HG03196 (cell line): ENCODE measurements at regions not wholly inside any gene's neighbourhood (a gene's known extent, or its start where the extent isn't known, plus 50 kb on each side); places are given as distances from the start of the nearest gene placed in this dataset.

Experiments
- ATAC-seq: cut with Tn5 transposase; IDR thresholded peaks from one replicate; pipeline ENCODE4 v1.9.1; 2021; ENCODE audit not compliant: unreplicated experiment

DNA sequence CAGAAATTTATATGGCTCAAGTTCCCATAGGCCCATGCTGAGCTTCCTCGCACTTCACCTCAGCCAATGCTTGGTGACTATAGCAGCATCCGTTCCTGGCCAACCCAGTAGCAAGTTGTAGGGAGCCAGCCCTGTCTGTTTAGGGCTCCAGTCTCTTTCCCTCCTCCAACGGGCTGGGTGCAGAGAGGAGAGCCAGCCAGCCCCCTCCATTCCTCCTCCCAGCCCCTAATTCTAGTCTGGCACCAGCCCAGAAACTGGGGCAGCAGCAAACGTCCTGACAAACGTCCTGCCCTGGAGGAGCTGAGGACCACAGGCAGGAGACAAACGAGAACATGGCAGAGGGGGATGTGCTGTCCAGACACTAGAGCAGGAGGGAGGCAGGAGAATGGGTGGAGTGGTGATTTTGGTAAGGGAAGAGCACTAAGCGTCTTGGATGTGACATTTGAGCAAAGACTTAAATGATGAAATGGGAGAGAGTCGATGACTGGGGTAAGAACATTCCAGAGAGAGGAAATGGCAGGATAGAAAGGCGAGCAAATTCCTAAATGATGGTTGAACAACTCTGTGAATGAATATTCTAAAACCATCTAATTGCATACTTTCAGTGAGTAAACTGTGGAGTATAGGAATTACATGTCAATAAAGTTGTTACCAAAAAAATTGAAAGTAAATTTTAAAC, 222.5 kb upstream of the DAPK1 start:
- ATAC-seq, result no peak

- ATAC-seq, result no peak
Measured at GRCh38 chr9:87276327-87276841, 221.3 kb upstream of the DAPK1 start.

GRCh38 chr9:87276851-87277261, 220.8 kb upstream of the DAPK1 start:
- ATAC-seq, result no peak

DNA sequence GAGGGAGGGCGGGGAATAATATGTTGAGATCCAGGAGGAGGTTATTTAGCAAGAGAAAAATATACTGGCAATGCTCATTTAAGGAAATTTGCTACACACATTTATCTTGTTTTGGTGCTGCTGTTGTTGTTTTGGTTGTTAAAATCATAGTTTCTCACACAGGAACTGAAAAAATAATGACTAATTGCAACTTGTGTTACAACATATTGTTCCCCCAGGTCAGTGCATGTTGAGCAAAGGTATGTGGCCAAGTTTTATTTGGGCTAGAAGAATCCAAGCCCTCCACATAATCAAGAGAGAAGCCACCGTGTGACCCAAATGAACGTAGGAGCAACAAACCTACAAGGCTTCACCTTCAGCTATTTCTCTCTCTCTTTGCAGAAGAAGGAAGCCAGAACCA, 220.3 kb upstream of the DAPK1 start:
- ATAC-seq, result no peak

DNA sequence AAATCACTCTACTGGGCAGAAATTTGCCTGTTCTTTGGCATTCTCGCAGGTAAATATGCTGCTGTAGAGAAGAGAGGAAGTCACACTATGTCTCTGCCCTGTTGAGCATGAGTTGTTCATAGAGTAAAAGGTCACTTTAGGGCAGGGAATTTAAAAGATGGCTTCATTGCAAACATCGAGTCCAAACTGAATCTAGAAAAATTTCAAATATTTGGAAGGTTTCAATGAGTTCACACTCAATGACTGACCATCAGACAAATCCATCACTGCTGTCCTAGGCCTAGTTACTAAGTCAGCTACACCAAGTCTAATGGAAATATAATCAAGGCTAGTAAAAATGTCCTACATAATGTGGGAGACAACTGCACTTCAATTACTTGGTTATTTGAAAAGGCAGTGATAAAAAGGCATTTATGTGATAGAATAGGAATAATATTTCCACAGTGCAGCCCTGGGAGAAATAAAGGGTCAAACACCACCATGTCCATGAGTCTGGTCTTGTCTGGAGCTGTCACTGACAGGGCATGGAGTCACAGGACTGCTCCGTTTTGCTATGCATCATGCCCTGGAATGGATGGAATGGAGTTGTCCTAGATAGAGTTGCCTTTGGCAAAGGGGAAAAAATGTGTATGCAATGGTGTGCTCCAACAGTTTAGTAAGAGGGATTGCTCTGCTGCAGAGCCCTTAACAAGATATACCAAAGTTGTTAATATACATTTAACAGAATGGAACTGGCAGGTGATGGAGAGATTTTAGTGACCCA, 218.5 kb upstream of the DAPK1 start:
- no peak for ATAC-seq

GRCh38 chr9:87280421-87280820, 217.2 kb upstream of the DAPK1 start:
- ATAC-seq, result no peak

- no peak for ATAC-seq
Measured at GRCh38 chr9:87282538-87282937, 215.1 kb upstream of the DAPK1 start.

GRCh38 chr9:87283585-87283984, 214.1 kb upstream of the DAPK1 start:
- ATAC-seq, result no peak

DNA sequence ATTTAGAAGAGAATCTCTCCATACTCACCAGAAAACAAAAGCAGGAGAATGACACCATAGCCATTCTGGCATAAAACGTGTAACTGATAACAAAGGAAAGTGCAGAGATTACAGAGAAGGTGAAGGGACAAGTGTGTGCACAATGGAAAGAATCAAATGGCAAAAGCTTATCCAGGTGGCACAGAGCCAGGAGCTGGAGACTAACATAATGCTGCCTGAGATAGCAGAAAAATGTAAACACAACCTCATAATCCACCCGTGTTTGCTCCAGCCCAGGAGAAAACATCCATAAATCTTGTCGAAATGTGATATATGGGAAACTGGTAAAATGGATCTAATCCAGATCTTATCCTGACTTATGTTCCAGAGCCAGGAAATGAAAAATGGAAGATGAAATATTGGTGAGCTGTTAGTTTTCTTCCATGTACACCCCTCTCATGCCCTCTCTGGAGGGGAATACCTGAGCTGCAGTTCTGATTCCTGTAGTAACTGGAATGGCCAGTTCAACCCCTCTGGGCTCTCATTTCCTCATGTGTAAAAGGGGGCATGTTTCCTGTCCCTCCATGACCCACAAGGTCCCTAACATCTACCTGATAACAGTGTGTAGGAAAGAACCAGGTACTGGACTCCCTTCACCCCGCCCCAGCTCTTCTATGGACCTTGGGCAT, 212.3 kb upstream of the DAPK1 start:
- no peak for ATAC-seq

GRCh38 chr9:87286506-87286905, 211.2 kb upstream of the DAPK1 start:
- ATAC-seq, result no peak

GRCh38 chr9:87290241-87291052, 207.2 kb upstream of the DAPK1 start:
- no peak for ATAC-seq

GRCh38 chr9:87292449-87293191, 205.0 kb upstream of the DAPK1 start:
- no peak for ATAC-seq

- no peak for ATAC-seq
Measured at GRCh38 chr9:87294126-87294525, 203.5 kb upstream of the DAPK1 start.

- no peak for ATAC-seq
Measured at GRCh38 chr9:87300915-87301314, 196.8 kb upstream of the DAPK1 start.

DNA sequence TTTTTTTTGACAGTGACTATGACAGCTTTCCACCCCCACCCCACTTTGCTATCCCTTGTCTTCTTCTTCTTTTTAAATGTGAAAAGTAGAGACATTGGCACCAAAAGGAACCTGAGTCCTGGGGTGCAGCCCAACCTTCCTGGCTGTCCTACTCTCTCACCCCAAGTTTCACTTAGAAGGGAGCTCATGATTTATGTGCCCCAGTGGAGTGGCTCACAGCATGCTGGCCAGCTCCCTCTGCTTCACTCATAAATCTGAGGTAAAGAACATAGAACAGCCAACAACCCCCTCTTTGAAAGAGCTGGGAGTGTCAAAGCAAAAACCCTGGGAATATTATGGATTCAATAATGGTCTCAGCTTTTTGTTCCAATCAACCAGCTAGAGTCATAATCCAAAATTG, 196.3 kb upstream of the DAPK1 start:
- no peak for ATAC-seq

GRCh38 chr9:87305151-87305550, 192.5 kb upstream of the DAPK1 start:
- no peak for ATAC-seq

DNA sequence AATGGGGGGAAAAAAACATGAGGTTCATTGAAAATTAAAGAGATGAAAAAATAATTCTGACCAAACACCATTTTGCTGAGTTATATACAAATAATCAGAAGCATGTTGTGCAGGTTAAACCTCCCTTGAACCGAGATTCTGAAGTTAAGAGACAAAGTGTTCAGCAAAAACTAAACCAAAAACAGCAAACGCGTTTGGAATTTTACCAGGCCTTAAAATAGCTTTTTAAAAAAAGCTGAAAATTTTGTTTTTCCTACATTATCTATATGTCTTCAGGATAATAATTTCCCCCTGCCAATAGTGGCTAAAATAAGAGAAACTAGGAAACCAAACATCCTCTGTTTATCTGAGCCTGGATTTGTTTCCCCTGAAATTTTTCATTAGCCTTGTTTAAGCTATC, 191.7 kb upstream of the DAPK1 start:
- no peak for ATAC-seq

DNA sequence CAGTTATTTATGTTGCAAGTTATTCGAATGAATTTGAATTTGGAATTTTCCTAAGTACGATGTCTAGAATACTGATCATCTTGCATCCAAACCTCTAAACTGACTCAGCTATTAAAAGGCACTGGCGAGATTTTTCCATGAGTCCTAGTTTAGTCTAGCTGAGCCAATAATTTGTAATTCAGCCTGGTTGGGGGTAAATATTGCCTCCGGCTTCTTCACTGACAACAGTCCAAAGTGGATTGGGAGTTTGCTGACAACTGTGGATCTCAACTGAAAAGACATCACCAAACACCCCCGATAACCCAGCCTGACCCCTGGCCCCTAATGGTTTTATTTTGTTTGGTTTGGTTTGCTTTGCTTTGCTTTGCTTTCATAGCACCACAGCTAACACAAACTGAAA, 189.8 kb upstream of the DAPK1 start:
- ATAC-seq, result no peak

DNA sequence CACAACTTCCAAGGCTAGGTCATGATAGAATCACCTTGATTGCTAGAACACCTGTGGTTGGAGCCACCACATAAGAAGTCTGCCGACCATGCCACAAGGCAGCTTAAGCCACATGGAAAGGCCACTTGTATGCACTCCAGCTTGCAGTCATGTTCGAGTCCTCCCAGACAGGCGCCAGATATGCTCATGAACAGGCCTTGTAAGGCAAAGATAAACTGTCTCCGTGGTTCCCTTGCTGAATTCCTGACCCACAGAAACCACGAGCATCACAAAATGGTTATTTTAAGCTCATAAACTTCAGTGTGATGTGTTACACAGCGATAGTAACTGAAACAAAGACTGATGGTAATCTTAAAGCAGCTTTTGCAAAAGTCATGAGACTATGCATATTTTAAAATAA, 188.4 kb upstream of the DAPK1 start:
- ATAC-seq, result no peak

- no peak for ATAC-seq
Measured at GRCh38 chr9:87310827-87311523, 186.7 kb upstream of the DAPK1 start.
